H9 (cell line): ENCODE measurements at regions not wholly inside any gene's neighbourhood (a gene's known extent, or its start where the extent isn't known, plus 50 kb on each side); places are given as distances from the start of the nearest gene placed in this dataset.

Experiments
- DNase-seq: peaks from one replicate; pipeline ENCODE4 v3.0.0-alpha.2; 2017
- H2AFZ ChIP-seq: one replicate; pipeline ENCODE4 v1.6.1; 2013; ENCODE audit warnings: mild to moderate bottlenecking, low read length, control low read depth, moderate library complexity
- H2AK5ac ChIP-seq: 2 replicates; pipeline ENCODE4 v1.6.1; 2013; ENCODE audit warnings: low read length, control low read depth, mixed read lengths; ENCODE audit not compliant: insufficient read length
- H2BK120ac ChIP-seq: one replicate; pipeline ENCODE4 v1.6.1; 2013; ENCODE audit warnings: low read depth, mild to moderate bottlenecking, low read length, control low read depth, inconsistent platforms; ENCODE audit not compliant: poor library complexity, severe bottlenecking
- H2BK12ac ChIP-seq: 2 replicates; pipeline ENCODE4 v1.6.1; 2013; ENCODE audit warnings: low read length, control low read depth, mixed read lengths, low read depth; ENCODE audit not compliant: insufficient read length
- H2BK15ac ChIP-seq: 2 replicates; pipeline ENCODE4 v1.6.1; 2013; ENCODE audit warnings: low read depth, low read length, control low read depth
- H2BK20ac ChIP-seq: one replicate; pipeline ENCODE4 v1.6.1; 2013; ENCODE audit warnings: low read depth, mild to moderate bottlenecking, low read length, control low read depth, inconsistent platforms; ENCODE audit not compliant: poor library complexity, severe bottlenecking
- H2BK5ac ChIP-seq: 2 replicates; pipeline ENCODE4 v1.6.1; 2013; ENCODE audit warnings: low read length, control low read depth, mixed read lengths; ENCODE audit not compliant: insufficient read length
- H3K14ac ChIP-seq: 2 replicates; pipeline ENCODE4 v1.6.1; 2013; ENCODE audit warnings: low read length, control low read depth; ENCODE audit not compliant: insufficient read depth
- H3K18ac ChIP-seq: 2 replicates; pipeline ENCODE4 v1.6.1; 2013; ENCODE audit warnings: low read depth, mild to moderate bottlenecking, mixed read lengths, low read length, control low read depth; ENCODE audit not compliant: insufficient read length
- H3K23ac ChIP-seq: 2 replicates; pipeline ENCODE4 v1.6.1; 2013; ENCODE audit warnings: low read length, control low read depth, mixed read lengths, low read depth; ENCODE audit not compliant: insufficient read length
- H3K23me2 ChIP-seq: 2 replicates; pipeline ENCODE4 v1.6.1; 2013; ENCODE audit warnings: low read depth, mild to moderate bottlenecking, mixed read lengths, low read length, control low read depth; ENCODE audit not compliant: insufficient read length, poor library complexity, severe bottlenecking
- H3K27ac ChIP-seq: 2 replicates; pipeline ENCODE4 v1.5.1; 2013; ENCODE audit warnings: low read length, control low read depth, mixed read lengths, low read depth; ENCODE audit not compliant: insufficient read length
- H3K27me3 ChIP-seq: 2 replicates; pipeline ENCODE4 v1.6.1; 2013; ENCODE audit warnings: low read length, control low read depth, inconsistent platforms; ENCODE audit not compliant: insufficient read depth
- H3K4ac ChIP-seq: 2 replicates; pipeline ENCODE4 v1.6.1; 2013; ENCODE audit warnings: low read depth, mild to moderate bottlenecking, control low read depth, inconsistent platforms, low read length, moderate library complexity
- H3K4me1 ChIP-seq: 2 replicates; pipeline ENCODE4 v1.6.1; 2013; ENCODE audit warnings: low read length, control low read depth, inconsistent platforms; ENCODE audit not compliant: insufficient read depth
- H3K4me2 ChIP-seq: 2 replicates; pipeline ENCODE4 v1.6.1; 2013; ENCODE audit warnings: low read length, control low read depth, mixed read lengths; ENCODE audit not compliant: insufficient read length, insufficient read depth
- H3K56ac ChIP-seq: 2 replicates; pipeline ENCODE4 v1.6.1; 2013; ENCODE audit warnings: low read depth, mild to moderate bottlenecking, mixed read lengths, low read length, control low read depth; ENCODE audit not compliant: insufficient read length
- H3K79me1 ChIP-seq: 2 replicates; pipeline ENCODE4 v1.6.1; 2013; ENCODE audit warnings: low read depth, mild to moderate bottlenecking, moderate library complexity, low read length, control low read depth, inconsistent platforms; ENCODE audit not compliant: insufficient read depth, poor library complexity, severe bottlenecking
- H3K79me2 ChIP-seq: 2 replicates; pipeline ENCODE4 v1.6.1; 2013; ENCODE audit warnings: low read length, control low read depth, inconsistent platforms; ENCODE audit not compliant: insufficient read depth
- H3K9ac ChIP-seq: 2 replicates; pipeline ENCODE4 v1.6.1; 2013; ENCODE audit warnings: low read length, control low read depth, mixed read lengths; ENCODE audit not compliant: insufficient read length; ENCODE audit errors: extremely low read depth
- H3K9me3 ChIP-seq: one replicate; pipeline ENCODE4 v1.6.1; 2013; ENCODE audit warnings: low read depth, low read length, inconsistent platforms; ENCODE audit not compliant: control insufficient read depth
- H3T11ph ChIP-seq: one replicate; pipeline ENCODE4 v1.6.1; 2013; ENCODE audit warnings: mild to moderate bottlenecking, low read length, control low read depth, inconsistent platforms
- H4K20me1 ChIP-seq: one replicate; pipeline ENCODE4 v1.6.1; 2013; ENCODE audit not compliant: control insufficient read depth, insufficient read length, insufficient read depth
- H4K5ac ChIP-seq: 2 replicates; pipeline ENCODE4 v1.6.1; 2013; ENCODE audit warnings: low read depth, mild to moderate bottlenecking, mixed read lengths, low read length, control low read depth; ENCODE audit not compliant: insufficient read length
- H4K8ac ChIP-seq: replicated peaks from 2 replicates; pipeline ENCODE4 v1.6.1; 2013; ENCODE audit warnings: low read length, control low read depth, mixed read lengths, low read depth; ENCODE audit not compliant: insufficient read length
- H4K91ac ChIP-seq: 2 replicates; pipeline ENCODE4 v1.6.1; 2013; ENCODE audit warnings: low read depth, mild to moderate bottlenecking, moderate library complexity, mixed read lengths, low read length, control low read depth; ENCODE audit not compliant: insufficient read length
- H3K27ac Mint-ChIP-seq, 3 experiments: 2 replicates in 2 of 3; 3 replicates in 1 of 3; pipeline ENCODE4 v1.8.0; 2020 to 2021; ENCODE audit warnings: mixed read lengths in 3 of 3, mild to moderate bottlenecking in 1 of 3, moderate library complexity in 1 of 3
- H3K27me3 Mint-ChIP-seq: 2 replicates; pipeline ENCODE4 v1.8.0; 2021; ENCODE audit warnings: low read depth, mild to moderate bottlenecking, moderate library complexity, mixed read lengths
- H3K36me3 Mint-ChIP-seq, 3 experiments: 2 replicates in 2 of 3; 3 replicates in 1 of 3; pipeline ENCODE4 v1.8.0; 2020 to 2021; ENCODE audit warnings: low read depth in 3 of 3, mixed read lengths in 3 of 3; ENCODE audit not compliant: insufficient read depth in 1 of 3
- H3K4me1 Mint-ChIP-seq, 2 experiments: 2 replicates each; pipeline ENCODE4 v1.8.0; 2020; ENCODE audit warnings: mixed read lengths in 2 of 2
- H3K4me3 Mint-ChIP-seq, 2 experiments: 2 replicates in 1 of 2; 3 replicates in 1 of 2; pipeline ENCODE4 v1.8.0; 2020 to 2021; ENCODE audit warnings: mild to moderate bottlenecking in 2 of 2, mixed read lengths in 2 of 2, moderate library complexity in 1 of 2
- H3K9me3 Mint-ChIP-seq, 2 experiments: 2 replicates in 1 of 2; 3 replicates in 1 of 2; pipeline ENCODE4 v1.8.0; 2020; ENCODE audit warnings: mild to moderate bottlenecking in 2 of 2, mixed read lengths in 2 of 2, moderate library complexity in 1 of 2
- WGBS: extraction: QIAGEN DNeasy Blood & Tissue Kit; methylation state at CpG from one replicate; pipeline ENCODE4 v1.1.7; 2013; ENCODE audit warnings: missing lambda C conversion rate, low lambda C conversion rate, mixed read lengths; ENCODE audit not compliant: insufficient read length; ENCODE audit errors: extremely low coverage; 5-methylcytosine and 5-hydroxymethylcytosine counted together
- TF ChIP-seq, protein P1 (sequence below): fragments of 200-600 bp; sonication (generic); conservative IDR thresholded peaks from 3 replicates; pipeline ENCODE4 v1.8.0; 2021; ENCODE audit warnings: antibody characterized with exemption, mild to moderate bottlenecking

DNA sequence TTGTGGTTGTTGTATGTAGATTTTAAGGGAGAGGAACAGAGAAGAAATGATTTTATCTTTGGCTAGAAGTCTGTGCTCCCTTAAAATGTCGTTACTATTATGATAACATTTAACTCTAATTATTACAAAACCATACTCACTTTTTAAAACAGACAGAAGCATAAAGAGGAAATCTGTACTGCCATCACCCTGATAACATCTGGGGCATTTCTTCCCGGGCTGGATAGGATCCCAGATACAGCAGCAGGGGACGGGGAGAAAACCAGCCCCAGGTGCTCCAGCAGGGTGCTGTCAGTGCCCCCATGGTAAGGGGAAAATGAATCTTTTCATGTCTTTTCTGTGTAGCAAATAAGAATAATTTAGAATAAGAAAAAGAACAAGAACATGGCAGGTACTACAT is 139.4 kb upstream of the IRX6 start:
- no CpG with 5 or more reads among the region's 3 CpGs for WGBS
- Histone ChIP-seq H2BK120ac (no peak overlapping the region), H3K56ac (no peak overlapping the region), H3K23me2 (no peaks in the 10 kb centered on the region), H3K4me1 (peaks cover 5% of the 10 kb centered on the region; the same call in 1 of the 2 replicates), H3K9me3 (no peaks in the 10 kb centered on the region), H3K4me2 (no peak overlapping the region), H2BK12ac (no peak overlapping the region), H2BK5ac (no peak overlapping the region), H3K14ac (no peak overlapping the region), H4K20me1 (no peaks in the 10 kb centered on the region), H3K23ac (no peak overlapping the region), H2AFZ (no peak overlapping the region), H2AK5ac (no peak overlapping the region), H3K4ac (no peak overlapping the region), H2BK15ac (no peak overlapping the region), H2BK20ac (no peak overlapping the region), H3K27me3 (no peaks in the 10 kb centered on the region), H4K5ac (no peak overlapping the region), H3K79me2 (no peaks in the 10 kb centered on the region), H3K18ac (no peak overlapping the region), H4K91ac (no peak overlapping the region), H3K79me1 (no peaks in the 10 kb centered on the region), H3T11ph (no peak overlapping the region), H3K27ac (no peak overlapping the region), H3K9ac (no peak overlapping the region), H4K8ac (no peak overlapping the region)
- H3K4me3 Mint-ChIP-seq = no peak overlapping the region
- H3K27me3 Mint-ChIP-seq = peaks cover 5% of the 10 kb centered on the region
- DNase-seq = no peak
- no peaks in the 10 kb centered on the region for H3K36me3 Mint-ChIP-seq
- H3K27ac Mint-ChIP-seq = no peak overlapping the region
- H3K4me1 Mint-ChIP-seq = peaks cover 21 to 32% of the 10 kb centered on the region in 2 experiments
- H3K9me3 Mint-ChIP-seq = no peaks in the 10 kb centered on the region
- TF ChIP-seq, protein P1, sequence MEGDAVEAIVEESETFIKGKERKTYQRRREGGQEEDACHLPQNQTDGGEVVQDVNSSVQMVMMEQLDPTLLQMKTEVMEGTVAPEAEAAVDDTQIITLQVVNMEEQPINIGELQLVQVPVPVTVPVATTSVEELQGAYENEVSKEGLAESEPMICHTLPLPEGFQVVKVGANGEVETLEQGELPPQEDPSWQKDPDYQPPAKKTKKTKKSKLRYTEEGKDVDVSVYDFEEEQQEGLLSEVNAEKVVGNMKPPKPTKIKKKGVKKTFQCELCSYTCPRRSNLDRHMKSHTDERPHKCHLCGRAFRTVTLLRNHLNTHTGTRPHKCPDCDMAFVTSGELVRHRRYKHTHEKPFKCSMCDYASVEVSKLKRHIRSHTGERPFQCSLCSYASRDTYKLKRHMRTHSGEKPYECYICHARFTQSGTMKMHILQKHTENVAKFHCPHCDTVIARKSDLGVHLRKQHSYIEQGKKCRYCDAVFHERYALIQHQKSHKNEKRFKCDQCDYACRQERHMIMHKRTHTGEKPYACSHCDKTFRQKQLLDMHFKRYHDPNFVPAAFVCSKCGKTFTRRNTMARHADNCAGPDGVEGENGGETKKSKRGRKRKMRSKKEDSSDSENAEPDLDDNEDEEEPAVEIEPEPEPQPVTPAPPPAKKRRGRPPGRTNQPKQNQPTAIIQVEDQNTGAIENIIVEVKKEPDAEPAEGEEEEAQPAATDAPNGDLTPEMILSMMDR = no peak
